ENCODE measurements at regions not wholly inside any gene's neighbourhood (a gene's known extent, or its start where the extent isn't known, plus 50 kb on each side); places are given as distances from the start of the nearest gene placed in this dataset.
A peak's percentile ranks its signal among the peaks of the same experiment; 100 is the strongest.

DNA sequence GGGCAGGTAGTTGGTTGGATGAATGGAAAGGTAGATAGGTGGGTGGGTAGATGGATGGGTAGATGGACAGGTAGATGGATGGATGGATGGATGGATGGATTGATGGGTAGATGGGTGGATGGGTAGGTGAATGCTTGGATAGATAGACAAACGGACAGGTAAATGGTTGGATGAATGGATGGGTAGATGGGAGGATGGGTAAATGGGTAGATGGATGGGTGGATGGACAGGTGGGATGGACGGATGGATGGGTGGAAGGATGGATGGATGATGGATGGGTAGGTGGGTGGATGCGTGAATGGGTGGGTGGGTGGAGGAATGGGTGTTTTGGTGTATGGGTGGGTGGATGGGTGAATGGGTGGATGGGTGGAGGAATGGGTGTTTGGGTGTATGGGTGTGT is 50.1 kb upstream of the ASAP2 start:
- no peak for DNase-seq (ENCODE audit: low read depth in 1 of 2, low spot score in 1 of 2)

DNA sequence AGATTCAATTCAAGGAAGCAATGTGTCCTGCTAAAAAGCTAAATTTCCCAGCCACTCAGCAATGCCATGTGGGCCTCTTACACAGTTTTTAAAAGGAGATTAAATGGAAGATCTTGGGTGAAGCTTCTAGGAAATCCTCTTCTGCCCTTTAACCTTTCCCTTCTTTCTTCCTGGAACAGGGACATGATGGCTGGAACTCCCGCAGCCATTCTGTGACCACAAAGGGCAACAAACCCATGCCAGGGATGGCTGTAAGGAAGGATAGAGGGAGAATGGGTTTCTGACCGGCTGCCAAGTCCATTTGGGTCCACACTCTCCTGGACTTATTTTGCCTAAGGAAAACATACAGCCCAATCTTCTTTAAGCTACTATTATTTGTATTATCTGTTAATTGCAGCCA is 52.6 kb upstream of the ASAP2 start:
- DNase-seq (ENCODE audit: low read depth in 1 of 2, low spot score in 1 of 2) = no peak

DNA sequence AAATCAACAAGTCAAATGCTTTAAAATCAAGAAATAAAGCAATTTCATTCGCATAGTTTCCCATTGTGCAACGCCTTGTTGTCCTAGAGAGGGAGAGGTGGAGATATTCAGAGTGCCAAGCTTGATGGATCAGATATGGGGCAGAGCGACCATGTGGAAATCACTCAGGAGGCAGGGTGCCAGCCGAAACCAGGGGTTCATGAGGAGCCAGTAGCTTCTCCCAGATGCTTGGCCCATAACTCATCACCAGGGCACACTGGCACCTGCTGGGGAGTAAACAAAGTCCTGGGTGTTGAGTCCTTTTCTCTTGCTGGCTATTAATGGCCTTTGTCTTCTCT is 53.0 kb upstream of the ASAP2 start:
- no peak for DNase-seq (ENCODE audit: low read depth in 1 of 2, low spot score in 1 of 2)

DNA sequence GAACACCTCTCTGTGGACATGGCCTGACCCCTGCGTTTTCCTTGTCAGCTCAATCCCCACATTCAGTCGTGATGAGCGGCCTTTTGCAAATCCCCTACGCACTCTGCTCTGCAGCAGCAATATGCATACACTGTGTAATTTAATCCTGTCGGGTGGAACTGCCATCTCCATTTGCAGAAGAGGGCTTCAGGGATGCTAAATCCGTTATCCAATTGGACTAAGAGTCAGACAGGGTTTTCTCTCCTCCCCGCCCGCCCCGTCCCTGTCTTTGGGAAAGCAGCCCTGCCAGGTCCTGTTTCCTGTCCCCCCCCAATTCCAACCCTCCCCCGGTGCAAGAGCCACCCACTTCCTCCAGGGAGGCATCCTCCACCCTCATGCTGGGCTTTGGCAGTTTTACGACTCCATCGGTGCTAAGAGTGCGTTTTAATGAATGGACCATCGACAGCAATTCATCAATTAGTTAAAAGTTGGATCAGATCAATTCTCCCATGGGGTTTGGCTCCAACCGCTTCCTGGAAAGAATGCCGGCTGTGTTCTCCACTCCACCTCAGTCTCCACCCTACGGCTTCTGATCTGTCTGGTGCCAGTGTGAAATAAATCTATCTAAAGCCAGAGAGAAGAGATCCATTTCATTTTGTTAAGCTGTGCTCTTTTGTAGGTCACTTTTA is 53.5 kb upstream of the ASAP2 start:
- DNase-seq (ENCODE audit: low read depth in 1 of 2, low spot score in 1 of 2) = no peak

DNA sequence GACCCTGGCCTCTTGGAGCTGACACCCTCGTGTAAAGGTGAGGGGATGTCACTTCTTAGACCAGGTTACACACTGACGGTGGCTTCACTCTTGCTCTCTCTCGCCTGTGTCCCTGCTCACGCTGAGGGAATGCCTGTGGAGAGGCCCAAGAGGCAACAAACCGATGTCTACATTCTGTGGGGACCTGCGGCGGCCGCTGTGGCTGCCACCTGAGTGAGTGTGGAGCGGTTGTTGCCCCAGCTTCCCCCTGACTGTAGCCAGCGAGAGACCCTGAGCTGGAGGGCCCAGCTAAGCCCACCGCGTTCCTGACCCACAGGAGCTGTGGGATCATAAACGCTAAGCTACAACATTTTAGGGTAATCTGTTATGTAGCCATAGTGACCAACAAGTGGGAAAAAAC is 55.7 kb upstream of the ASAP2 start:
- DNase-seq (ENCODE audit: low read depth in 1 of 2, low spot score in 1 of 2) = no peak

DNA sequence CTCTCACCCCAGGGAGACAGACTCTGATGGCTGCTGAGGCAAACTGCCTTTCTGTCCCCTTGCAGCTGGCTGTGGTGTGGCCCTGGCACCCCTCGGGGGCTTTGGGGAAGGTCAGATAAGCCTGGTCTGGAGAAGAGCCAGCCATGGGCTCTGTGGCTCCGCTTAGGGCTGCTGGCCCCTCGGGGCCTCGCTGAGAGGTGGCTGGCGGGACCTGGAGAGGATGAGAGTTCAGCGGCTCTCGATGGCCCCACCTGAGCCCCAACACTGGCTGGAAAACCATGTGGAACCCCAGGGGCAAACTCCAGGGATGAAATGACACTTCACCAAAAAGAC is 56.1 kb upstream of the ASAP2 start:
- no peak for DNase-seq (ENCODE audit: low read depth in 1 of 2, low spot score in 1 of 2)

DNA sequence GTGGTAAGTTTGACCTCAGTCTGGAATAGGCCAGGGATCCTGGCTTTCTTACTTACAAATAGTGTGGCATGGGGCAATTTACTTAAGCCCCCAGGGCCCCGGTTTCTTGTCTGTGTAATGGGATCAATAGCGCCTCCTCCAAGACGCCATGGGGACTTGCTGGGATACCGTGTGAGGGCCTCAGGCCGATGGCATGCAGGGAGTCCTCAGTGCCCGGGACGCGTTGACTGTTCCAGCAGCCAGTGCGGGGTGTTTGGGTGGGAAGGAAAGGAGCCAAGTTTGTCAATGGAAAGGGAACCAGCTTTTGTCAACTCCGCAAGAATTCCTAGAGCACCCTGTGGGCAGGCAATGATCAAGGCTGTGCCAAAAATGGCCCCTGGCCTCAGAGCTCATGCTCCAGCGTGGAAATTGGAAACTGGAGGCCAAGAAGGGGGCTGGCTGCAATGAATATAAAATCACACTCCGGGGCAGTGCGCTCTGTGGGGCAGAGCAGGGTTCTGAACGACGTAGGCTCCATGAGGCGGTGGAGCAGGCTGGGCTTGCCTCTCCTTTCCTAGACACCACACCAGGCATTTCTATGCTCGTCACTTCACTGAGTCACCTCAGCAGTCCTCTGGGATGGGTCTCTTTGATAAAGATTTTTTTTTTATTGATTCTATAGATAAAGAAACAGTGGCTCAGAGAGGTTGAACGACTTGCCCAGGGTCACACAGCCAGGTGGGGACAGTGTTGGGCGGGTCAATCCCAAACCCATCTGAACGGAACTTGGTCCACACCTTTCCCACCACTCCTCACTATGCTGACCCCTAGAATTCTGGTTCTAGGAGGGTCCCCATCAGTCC is 56.7 kb upstream of the ASAP2 start:
- DNase-seq (ENCODE audit: low read depth in 1 of 2, low spot score in 1 of 2) = no peak

DNA sequence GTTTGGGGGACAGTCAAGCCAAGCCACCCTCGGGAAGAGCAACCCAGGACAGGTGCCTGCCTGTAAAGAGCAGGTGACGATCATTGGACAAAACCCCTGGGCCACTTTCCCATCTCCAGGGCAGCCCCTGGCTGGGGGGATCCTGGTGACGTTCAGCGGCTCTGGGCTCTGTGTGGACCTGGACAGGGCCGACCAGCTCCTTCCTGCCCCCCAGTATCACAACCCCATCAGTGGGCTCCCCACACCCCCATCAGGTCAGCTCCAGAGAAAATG is 57.3 kb upstream of the ASAP2 start:
- DNase-seq (ENCODE audit: low read depth in 1 of 2, low spot score in 1 of 2) = no peak

DNA sequence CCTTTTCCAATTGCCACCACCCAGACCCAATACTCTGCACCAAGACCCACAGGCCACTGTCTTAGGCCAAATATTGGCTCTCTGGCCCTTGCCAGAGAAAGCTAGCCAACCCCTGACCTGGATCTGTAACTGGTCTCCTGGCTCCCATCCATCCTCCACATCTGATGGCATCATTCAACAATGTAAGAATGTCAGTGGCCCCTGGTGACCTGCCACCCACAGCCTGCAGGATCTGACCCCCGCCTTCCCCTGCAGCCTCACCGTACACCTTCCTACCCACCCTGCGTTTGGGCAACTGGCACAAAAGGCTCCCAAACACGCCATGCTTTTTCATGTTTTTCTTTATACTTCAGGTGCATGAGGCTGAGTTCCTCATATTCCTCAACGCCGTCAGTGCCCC is 60.0 kb upstream of the ASAP2 start:
- no peak for DNase-seq (ENCODE audit: low read depth in 1 of 2, low spot score in 1 of 2)

DNA sequence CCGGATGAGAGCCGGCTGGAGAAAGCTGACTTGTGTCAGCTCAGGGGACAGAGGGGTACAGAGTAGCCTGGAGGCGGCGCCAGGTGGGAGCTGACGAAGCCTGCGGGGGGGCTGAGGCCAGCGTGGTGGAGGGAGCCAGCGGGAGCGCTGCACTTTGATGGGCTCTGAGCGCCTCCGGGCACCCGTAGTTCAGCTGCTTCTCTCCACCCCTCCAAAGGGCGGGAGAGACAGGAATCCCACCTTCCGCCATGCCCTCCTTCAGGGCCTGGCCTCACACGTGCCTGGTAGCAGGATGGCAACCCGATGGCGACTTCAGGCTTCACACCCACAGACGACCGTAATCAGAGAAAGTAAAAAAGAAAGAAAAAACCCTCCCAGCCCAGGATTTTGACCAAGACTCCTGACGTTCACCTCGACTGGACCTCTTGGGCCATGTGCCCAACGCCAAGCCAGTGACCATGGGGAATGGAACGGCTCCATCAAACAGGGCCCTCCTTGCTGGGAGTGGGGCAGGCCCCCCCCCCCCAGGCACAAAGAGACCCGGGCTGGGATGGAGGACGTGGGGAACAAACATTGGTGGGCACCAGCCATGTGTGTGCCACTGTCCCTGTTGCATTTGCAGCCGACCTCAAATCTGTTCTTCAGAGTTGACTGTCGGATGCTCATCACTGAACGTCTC is 60.7 kb upstream of the ASAP2 start:
- no peak for DNase-seq (ENCODE audit: low read depth in 1 of 2, low spot score in 1 of 2)

DNA sequence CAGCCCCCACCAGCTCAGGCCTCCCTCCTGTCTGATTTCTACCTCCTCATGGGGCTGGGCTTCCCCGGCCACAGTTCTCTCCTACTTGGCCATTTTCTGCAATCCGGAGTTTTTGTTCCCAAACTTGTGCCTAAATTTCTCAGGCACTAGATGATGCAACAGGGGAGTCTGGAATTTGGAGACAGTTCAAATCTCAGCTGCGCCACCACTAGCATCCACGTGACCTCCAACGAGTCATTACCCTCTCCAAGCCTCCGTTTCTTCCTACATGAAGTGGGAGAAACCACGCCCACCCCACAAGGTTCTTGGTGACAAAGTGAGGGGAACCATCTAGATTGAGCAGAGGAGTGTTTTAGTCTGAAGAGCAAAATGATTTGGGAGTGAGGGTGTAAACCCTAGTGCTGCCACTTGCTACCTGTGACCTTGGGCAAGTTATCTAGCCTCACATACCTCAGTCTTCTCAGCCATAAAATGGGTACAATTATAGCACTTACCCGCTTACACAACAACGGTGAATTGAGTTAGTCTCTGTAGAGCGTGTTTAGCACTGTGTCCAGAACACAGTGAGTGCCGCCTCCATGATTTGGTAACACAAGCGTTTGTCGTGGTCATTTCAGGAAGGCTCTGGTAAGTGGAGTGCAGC is 61.4 kb upstream of the ASAP2 start:
- DNase-seq (ENCODE audit: low read depth in 1 of 2, low spot score in 1 of 2) = no peak

DNA sequence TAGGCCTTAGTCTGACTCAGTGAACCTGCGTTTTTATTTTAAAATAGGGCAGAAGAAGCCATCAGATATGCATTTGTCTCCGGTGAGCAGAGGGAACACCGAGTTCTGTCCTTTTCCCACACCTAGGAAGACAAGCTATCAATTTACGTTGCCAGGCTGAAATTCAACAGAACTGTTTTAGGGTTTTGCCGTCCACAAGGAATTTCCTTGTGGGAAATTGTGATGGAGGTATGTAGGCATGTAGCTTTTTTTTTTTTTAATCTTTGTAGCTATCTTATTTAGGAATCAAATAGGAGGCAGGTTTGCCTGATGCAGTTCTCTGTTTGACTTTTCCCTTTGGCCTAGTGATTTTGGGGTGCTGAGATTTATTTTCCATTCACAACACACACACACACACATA is 62.0 kb upstream of the ASAP2 start:
- no peak for DNase-seq (ENCODE audit: low read depth in 1 of 2, low spot score in 1 of 2)

DNA sequence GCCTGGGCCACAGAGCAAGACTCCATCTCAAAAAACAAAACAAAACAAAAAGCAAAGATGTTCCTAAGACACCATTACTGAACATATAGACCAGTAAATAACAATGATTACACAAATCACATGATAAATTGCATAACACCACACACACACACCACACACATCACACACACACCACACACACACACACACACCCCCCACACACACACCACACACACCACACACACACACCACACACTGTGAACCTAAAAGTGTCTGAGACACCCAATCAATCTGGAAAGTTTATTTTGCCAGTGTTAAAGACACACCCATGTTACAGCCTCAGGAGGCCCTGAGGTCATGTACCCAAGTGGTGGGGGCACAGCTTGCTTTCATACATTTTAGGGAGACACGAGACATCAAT is 62.6 kb upstream of the ASAP2 start:
- no peak for DNase-seq (ENCODE audit: low read depth in 1 of 2, low spot score in 1 of 2)

DNA sequence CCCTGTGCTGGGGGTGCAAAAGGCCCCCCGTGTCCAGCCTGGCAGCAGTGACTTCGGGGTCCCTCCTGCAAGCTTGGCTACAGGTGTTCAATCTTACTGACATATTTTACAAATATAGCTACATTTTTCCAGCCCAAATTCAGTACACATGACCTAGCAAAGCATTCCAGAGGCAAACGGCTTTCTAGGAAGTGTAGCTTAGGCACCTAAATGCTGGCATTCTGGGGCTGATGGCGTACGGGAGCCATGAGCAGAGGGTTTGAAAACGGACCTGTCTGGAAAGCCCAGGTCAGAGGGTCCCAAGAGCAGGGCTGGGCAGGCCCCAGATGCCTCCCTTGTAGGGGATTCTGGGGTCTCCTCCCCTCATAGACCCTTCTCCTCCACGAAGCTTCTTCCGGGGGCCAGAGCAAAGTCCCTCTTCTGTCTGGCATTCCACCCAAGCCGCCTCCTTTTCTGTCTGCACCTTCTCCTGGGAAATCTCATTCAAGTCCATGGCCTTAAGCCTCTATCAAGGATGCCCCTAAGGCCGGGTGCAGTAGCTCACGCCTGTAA is 63.3 kb upstream of the ASAP2 start:
- DNase-seq (ENCODE audit: low read depth in 1 of 2, low spot score in 1 of 2) = no peak

DNA sequence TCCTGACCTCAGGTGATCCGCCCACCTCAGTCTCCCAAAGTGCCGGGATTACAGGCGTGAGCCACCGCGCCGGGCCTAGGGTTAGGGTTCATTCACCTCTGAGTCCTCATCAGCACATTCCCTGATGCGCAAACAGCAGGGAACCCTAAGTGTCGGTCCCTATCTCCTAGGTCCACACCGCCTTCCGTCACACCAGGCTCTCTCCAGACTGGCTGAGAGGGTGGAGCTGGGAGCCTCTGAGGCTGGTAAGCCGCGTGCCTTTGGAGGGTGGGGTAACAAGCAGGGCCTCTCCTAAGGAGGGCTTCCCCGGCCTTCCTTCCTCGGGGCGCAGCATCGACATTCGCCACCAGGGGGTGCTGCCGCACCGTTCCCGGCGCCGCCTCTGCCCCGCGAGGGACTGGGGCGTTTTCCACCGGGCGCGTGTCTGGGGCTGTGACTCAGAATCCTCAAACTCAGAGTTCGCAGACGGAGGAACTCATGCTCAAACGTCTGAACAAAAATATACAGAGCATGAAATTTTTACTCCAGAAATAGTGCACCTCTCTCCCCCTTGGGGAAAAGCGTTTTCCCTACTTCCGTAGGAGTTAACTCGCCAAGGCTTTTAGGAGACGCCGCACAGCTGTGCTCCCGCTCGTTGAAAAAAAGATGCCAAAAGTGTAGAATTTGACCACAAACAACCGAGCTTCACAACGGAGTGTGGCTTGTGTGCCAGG is 63.9 kb upstream of the ASAP2 start:
- DNase-seq (ENCODE audit: low read depth in 1 of 2, low spot score in 1 of 2) = peak; percentile 60 to 86

DNA sequence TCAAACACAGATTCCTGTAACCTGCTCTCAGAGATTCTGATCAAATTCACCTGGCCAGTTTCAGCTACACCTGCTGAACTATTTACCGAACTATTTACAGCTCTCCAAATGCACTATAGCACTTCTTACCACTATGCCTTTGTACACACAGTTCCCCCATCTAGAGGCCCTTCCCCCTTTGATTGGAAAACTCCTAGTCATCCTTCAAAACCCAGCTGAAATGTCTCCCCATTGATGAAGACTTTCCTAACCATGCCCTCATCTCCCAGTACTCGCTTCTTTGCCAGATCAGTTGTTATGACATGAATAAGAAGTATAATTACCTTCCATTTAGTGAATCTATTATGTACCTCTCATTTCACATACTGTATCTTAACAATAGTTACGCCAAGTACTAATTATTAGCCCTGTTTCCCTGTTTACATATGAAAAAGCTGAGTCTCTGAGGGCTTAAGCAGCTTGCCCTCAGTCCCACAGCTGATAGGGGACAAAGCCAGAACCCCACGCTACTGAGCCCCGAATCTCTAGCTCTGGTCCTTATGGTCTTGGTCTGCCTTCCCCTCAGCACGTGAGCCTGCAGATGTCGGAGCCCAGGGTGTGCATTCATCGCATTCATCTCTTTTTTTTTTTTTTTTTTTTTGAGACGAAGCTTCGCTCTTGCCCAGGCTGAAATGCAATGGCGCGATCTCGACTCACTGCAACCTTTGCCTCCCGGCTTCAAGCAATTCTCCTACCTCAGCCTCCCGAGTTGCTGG is 64.7 kb upstream of the ASAP2 start:
- no peak for DNase-seq (ENCODE audit: low read depth in 1 of 2, low spot score in 1 of 2)

DNA sequence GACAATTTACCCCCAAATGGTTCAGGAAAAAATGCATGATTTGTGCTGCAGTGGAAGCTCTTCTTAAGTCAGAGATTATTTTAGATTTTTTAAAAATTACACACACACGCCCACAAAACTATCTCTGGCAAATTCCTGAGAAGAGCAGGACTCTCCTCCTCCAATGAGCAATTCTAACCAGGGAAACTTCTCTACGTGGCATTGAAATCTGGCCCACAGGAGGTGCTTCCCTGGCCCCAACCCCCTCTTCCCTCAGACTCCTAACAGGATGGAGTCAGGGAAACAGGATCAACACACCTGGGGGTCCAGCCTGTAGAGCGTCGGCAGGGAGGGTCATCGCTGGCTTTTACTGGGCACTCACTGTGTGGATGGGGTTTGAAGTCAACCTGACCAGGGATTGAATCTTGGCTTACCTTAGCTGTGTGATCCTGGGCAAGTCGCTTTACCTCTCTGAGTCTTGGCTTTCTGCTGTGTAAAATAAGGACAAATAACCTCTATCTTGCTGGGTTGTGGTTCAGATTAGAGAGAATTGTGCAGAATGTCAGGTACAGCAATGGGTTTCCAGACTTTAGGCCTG is 65.4 kb upstream of the ASAP2 start:
- DNase-seq (ENCODE audit: low read depth in 1 of 2, low spot score in 1 of 2) = no peak

DNA sequence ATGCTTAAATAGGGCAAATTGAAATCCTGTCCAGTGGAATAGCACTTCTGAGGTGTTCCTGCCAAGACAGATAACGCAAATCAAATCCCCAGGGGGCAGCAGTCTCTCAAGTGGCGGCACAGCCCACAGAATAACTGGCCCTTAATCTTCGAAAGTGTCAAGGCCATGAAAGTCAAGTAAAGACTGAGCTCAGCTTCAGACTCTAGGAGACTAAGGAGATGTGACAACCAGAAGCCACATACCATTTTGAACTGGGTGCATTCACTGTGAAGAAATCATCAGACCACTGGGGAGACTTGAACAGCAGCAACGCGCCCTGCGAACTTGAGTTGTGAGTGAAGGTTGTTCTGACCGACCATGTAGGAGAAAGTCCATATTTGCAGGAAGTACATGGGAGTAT is 66.0 kb upstream of the ASAP2 start:
- DNase-seq (ENCODE audit: low read depth in 1 of 2, low spot score in 1 of 2) = no peak

DNA sequence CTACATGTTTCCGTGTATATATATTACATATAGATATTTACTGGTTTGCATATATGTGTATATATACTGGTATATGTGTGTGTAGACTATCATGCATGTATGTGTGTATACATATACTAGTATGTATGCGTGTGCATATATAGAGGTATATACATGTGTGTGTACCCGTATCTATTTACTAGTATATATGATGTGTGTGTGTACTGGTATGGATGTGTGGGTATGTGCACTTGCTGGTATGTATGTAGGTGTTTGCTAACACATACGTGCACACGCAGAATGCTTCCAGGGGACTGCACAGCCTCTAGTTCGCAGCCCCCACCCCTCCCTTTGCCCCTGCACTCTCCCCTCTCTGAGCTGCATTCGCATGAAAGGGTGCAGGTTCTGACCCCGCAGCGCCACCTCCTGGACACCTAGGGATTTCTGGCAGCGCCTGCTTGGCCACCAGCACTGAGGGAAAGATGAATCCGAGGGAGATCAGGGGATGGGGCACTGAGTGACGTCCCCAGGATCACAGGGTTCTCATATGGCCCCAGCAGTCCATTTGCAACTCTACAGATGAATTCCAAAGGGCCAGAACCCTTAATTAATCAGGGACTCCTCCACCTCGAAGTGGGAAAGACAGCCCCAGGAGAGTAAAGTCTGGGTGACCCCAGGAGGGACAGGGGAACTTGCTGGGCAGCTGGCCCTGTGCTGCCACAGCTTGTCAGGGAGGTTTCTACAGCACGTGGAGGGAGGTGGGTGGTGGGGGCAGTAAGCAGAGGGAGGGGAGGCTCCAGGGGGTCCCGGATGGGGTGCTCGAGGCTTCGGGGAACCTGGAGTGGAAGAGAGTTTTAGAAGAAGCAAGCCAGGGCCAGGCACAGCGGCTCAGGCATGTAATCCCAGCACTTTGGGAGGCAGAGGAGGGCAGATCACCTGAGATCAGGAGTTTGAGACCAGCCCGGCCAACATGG is 66.8 kb upstream of the ASAP2 start:
- peak in 1 of 2 donors; percentile 55 for DNase-seq (ENCODE audit: low read depth in 1 of 2, low spot score in 1 of 2)

All from stimulated activated CD4-positive, alpha-beta T cell treated with anti-CD3 and anti-CD28 coated beads, Interleukin-15, amount 100 ng/mL, for 1 hour (primary cell).